H9 (cell line): ENCODE measurements at regions not wholly inside any gene's neighbourhood (a gene's known extent, or its start where the extent isn't known, plus 50 kb on each side); places are given as distances from the start of the nearest gene placed in this dataset.

Source experiments
- DNase-seq: peaks from one replicate; pipeline ENCODE4 v3.0.0-alpha.2; 2017
- H2AFZ ChIP-seq: one replicate; pipeline ENCODE4 v1.6.1; 2013; ENCODE audit warnings: mild to moderate bottlenecking, low read length, control low read depth, moderate library complexity
- H2AK5ac ChIP-seq: 2 replicates; pipeline ENCODE4 v1.6.1; 2013; ENCODE audit warnings: low read length, control low read depth, mixed read lengths; ENCODE audit not compliant: insufficient read length
- H2BK120ac ChIP-seq: one replicate; pipeline ENCODE4 v1.6.1; 2013; ENCODE audit warnings: low read depth, mild to moderate bottlenecking, low read length, control low read depth, inconsistent platforms; ENCODE audit not compliant: poor library complexity, severe bottlenecking
- H2BK12ac ChIP-seq: 2 replicates; pipeline ENCODE4 v1.6.1; 2013; ENCODE audit warnings: low read length, control low read depth, mixed read lengths, low read depth; ENCODE audit not compliant: insufficient read length
- H2BK15ac ChIP-seq: 2 replicates; pipeline ENCODE4 v1.6.1; 2013; ENCODE audit warnings: low read depth, low read length, control low read depth
- H2BK20ac ChIP-seq: one replicate; pipeline ENCODE4 v1.6.1; 2013; ENCODE audit warnings: low read depth, mild to moderate bottlenecking, low read length, control low read depth, inconsistent platforms; ENCODE audit not compliant: poor library complexity, severe bottlenecking
- H2BK5ac ChIP-seq: 2 replicates; pipeline ENCODE4 v1.6.1; 2013; ENCODE audit warnings: low read length, control low read depth, mixed read lengths; ENCODE audit not compliant: insufficient read length
- H3K14ac ChIP-seq: 2 replicates; pipeline ENCODE4 v1.6.1; 2013; ENCODE audit warnings: low read length, control low read depth; ENCODE audit not compliant: insufficient read depth
- H3K18ac ChIP-seq: 2 replicates; pipeline ENCODE4 v1.6.1; 2013; ENCODE audit warnings: low read depth, mild to moderate bottlenecking, mixed read lengths, low read length, control low read depth; ENCODE audit not compliant: insufficient read length
- H3K23ac ChIP-seq: 2 replicates; pipeline ENCODE4 v1.6.1; 2013; ENCODE audit warnings: low read length, control low read depth, mixed read lengths, low read depth; ENCODE audit not compliant: insufficient read length
- H3K23me2 ChIP-seq: 2 replicates; pipeline ENCODE4 v1.6.1; 2013; ENCODE audit warnings: low read depth, mild to moderate bottlenecking, mixed read lengths, low read length, control low read depth; ENCODE audit not compliant: insufficient read length, poor library complexity, severe bottlenecking
- H3K27ac ChIP-seq: 2 replicates; pipeline ENCODE4 v1.5.1; 2013; ENCODE audit warnings: low read length, control low read depth, mixed read lengths, low read depth; ENCODE audit not compliant: insufficient read length
- H3K27me3 ChIP-seq: 2 replicates; pipeline ENCODE4 v1.6.1; 2013; ENCODE audit warnings: low read length, control low read depth, inconsistent platforms; ENCODE audit not compliant: insufficient read depth
- H3K4ac ChIP-seq: 2 replicates; pipeline ENCODE4 v1.6.1; 2013; ENCODE audit warnings: low read depth, mild to moderate bottlenecking, control low read depth, inconsistent platforms, low read length, moderate library complexity
- H3K4me1 ChIP-seq: 2 replicates; pipeline ENCODE4 v1.6.1; 2013; ENCODE audit warnings: low read length, control low read depth, inconsistent platforms; ENCODE audit not compliant: insufficient read depth
- H3K4me2 ChIP-seq: 2 replicates; pipeline ENCODE4 v1.6.1; 2013; ENCODE audit warnings: low read length, control low read depth, mixed read lengths; ENCODE audit not compliant: insufficient read length, insufficient read depth
- H3K56ac ChIP-seq: 2 replicates; pipeline ENCODE4 v1.6.1; 2013; ENCODE audit warnings: low read depth, mild to moderate bottlenecking, mixed read lengths, low read length, control low read depth; ENCODE audit not compliant: insufficient read length
- H3K79me1 ChIP-seq: 2 replicates; pipeline ENCODE4 v1.6.1; 2013; ENCODE audit warnings: low read depth, mild to moderate bottlenecking, moderate library complexity, low read length, control low read depth, inconsistent platforms; ENCODE audit not compliant: insufficient read depth, poor library complexity, severe bottlenecking
- H3K79me2 ChIP-seq: 2 replicates; pipeline ENCODE4 v1.6.1; 2013; ENCODE audit warnings: low read length, control low read depth, inconsistent platforms; ENCODE audit not compliant: insufficient read depth
- H3K9ac ChIP-seq: 2 replicates; pipeline ENCODE4 v1.6.1; 2013; ENCODE audit warnings: low read length, control low read depth, mixed read lengths; ENCODE audit not compliant: insufficient read length; ENCODE audit errors: extremely low read depth
- H3K9me3 ChIP-seq: one replicate; pipeline ENCODE4 v1.6.1; 2013; ENCODE audit warnings: low read depth, low read length, inconsistent platforms; ENCODE audit not compliant: control insufficient read depth
- H3T11ph ChIP-seq: one replicate; pipeline ENCODE4 v1.6.1; 2013; ENCODE audit warnings: mild to moderate bottlenecking, low read length, control low read depth, inconsistent platforms
- H4K20me1 ChIP-seq: one replicate; pipeline ENCODE4 v1.6.1; 2013; ENCODE audit not compliant: control insufficient read depth, insufficient read length, insufficient read depth
- H4K5ac ChIP-seq: 2 replicates; pipeline ENCODE4 v1.6.1; 2013; ENCODE audit warnings: low read depth, mild to moderate bottlenecking, mixed read lengths, low read length, control low read depth; ENCODE audit not compliant: insufficient read length
- H4K8ac ChIP-seq: replicated peaks from 2 replicates; pipeline ENCODE4 v1.6.1; 2013; ENCODE audit warnings: low read length, control low read depth, mixed read lengths, low read depth; ENCODE audit not compliant: insufficient read length
- H4K91ac ChIP-seq: 2 replicates; pipeline ENCODE4 v1.6.1; 2013; ENCODE audit warnings: low read depth, mild to moderate bottlenecking, moderate library complexity, mixed read lengths, low read length, control low read depth; ENCODE audit not compliant: insufficient read length
- H3K27ac Mint-ChIP-seq, 3 experiments: 2 replicates in 2 of 3; 3 replicates in 1 of 3; pipeline ENCODE4 v1.8.0; 2020 to 2021; ENCODE audit warnings: mixed read lengths in 3 of 3, mild to moderate bottlenecking in 1 of 3, moderate library complexity in 1 of 3
- H3K27me3 Mint-ChIP-seq: 2 replicates; pipeline ENCODE4 v1.8.0; 2021; ENCODE audit warnings: low read depth, mild to moderate bottlenecking, moderate library complexity, mixed read lengths
- H3K36me3 Mint-ChIP-seq, 3 experiments: 2 replicates in 2 of 3; 3 replicates in 1 of 3; pipeline ENCODE4 v1.8.0; 2020 to 2021; ENCODE audit warnings: low read depth in 3 of 3, mixed read lengths in 3 of 3; ENCODE audit not compliant: insufficient read depth in 1 of 3
- H3K4me1 Mint-ChIP-seq, 2 experiments: 2 replicates each; pipeline ENCODE4 v1.8.0; 2020; ENCODE audit warnings: mixed read lengths in 2 of 2
- H3K4me3 Mint-ChIP-seq, 2 experiments: 2 replicates in 1 of 2; 3 replicates in 1 of 2; pipeline ENCODE4 v1.8.0; 2020 to 2021; ENCODE audit warnings: mild to moderate bottlenecking in 2 of 2, mixed read lengths in 2 of 2, moderate library complexity in 1 of 2
- H3K9me3 Mint-ChIP-seq, 2 experiments: 2 replicates in 1 of 2; 3 replicates in 1 of 2; pipeline ENCODE4 v1.8.0; 2020; ENCODE audit warnings: mild to moderate bottlenecking in 2 of 2, mixed read lengths in 2 of 2, moderate library complexity in 1 of 2
- CTCF ChIP-seq: fragments of 200-600 bp; sonication (generic); conservative IDR thresholded peaks from 3 replicates; pipeline ENCODE4 v1.8.0; 2021; ENCODE audit warnings: antibody characterized with exemption, mild to moderate bottlenecking
- WGBS: extraction: QIAGEN DNeasy Blood & Tissue Kit; methylation state at CpG from one replicate; pipeline ENCODE4 v1.1.7; 2013; ENCODE audit warnings: missing lambda C conversion rate, low lambda C conversion rate, mixed read lengths; ENCODE audit not compliant: insufficient read length; ENCODE audit errors: extremely low coverage; 5-methylcytosine and 5-hydroxymethylcytosine counted together

- Mint-ChIP-seq H3K4me1 (peaks cover 2 to 4% of the 10 kb centered on the region in 2 experiments; a peak in 1 of 4 replicates), H3K4me3 (no peak overlapping the region), H3K9me3 (peaks cover 0 to 6% of the 10 kb centered on the region in 2 experiments; a peak in 2 of 5 replicates), H3K27me3 (no peaks in the 10 kb centered on the region), H3K27ac (peak overlapping the region in 1 of 3 experiments; percentile 2; a peak in 1 of 7 replicates), H3K36me3 (no peaks in the 10 kb centered on the region; a peak in 1 of 7 replicates)
- no CpG with 5 or more reads among the region's 5 CpGs for WGBS
- no peaks in the 10 kb centered on the region for H3K23me2 ChIP-seq
- H2BK15ac ChIP-seq = no peak overlapping the region
- no peak overlapping the region for H3K14ac ChIP-seq
- no peak overlapping the region for H2BK120ac ChIP-seq
- no peaks in the 10 kb centered on the region for H3K79me2 ChIP-seq
- peak; percentile 87 for TF ChIP-seq CTCF
- no peak overlapping the region for H3K56ac ChIP-seq
- peak; percentile 85 for DNase-seq
- no peaks in the 10 kb centered on the region for H3K27me3 ChIP-seq
- H2AK5ac ChIP-seq = no peak overlapping the region
- no peak overlapping the region for H4K5ac ChIP-seq
- no peak overlapping the region for H4K91ac ChIP-seq
- no peak overlapping the region for H3K4me2 ChIP-seq
- H3K23ac ChIP-seq = no peak overlapping the region
- no peak overlapping the region for H2BK12ac ChIP-seq
- H3T11ph ChIP-seq = no peak overlapping the region
- H3K4me1 ChIP-seq = no peaks in the 10 kb centered on the region
- no peak overlapping the region for H3K27ac ChIP-seq
- H2BK20ac ChIP-seq = no peak overlapping the region
- H3K9ac ChIP-seq = no peak overlapping the region
- H3K4ac ChIP-seq = no peak overlapping the region
- no peaks in the 10 kb centered on the region for H3K79me1 ChIP-seq
- no peaks in the 10 kb centered on the region for H3K9me3 ChIP-seq
- no peaks in the 10 kb centered on the region for H4K20me1 ChIP-seq
- peak overlapping the region; percentile 77 for H2AFZ ChIP-seq
- H2BK5ac ChIP-seq = no peak overlapping the region
- H3K18ac ChIP-seq = no peak overlapping the region
- no peak overlapping the region for H4K8ac ChIP-seq
Measured at GRCh38 chr11:11028017-11028692, 170.3 kb upstream of the ZBED5 start.
